Keratinocyte (primary cell): ENCODE measurements at regions not wholly inside any gene's neighbourhood (a gene's known extent, or its start where the extent isn't known, plus 50 kb on each side); places are given as distances from the start of the nearest gene placed in this dataset.

Experiments used
- CTCF ChIP-seq, 3 experiments: IDR thresholded peaks in 1 of 3; conservative IDR thresholded peaks in 1 of 3; optimal IDR thresholded peaks in 1 of 3; 2 replicates in 2 of 3; 3 replicates in 1 of 3; pipeline versions ENCODE3 to v1.5.1; 2011; ENCODE audit warnings: low read length in 3 of 3, mild to moderate bottlenecking in 3 of 3, moderate library complexity in 2 of 3, control low read depth in 1 of 3, inconsistent platforms in 1 of 3; ENCODE audit not compliant: insufficient read depth in 2 of 3; ENCODE audit errors: extremely low read depth in 1 of 3
- EZH2 ChIP-seq: IDR thresholded peaks from one replicate; pipeline ENCODE4 v1.6.1; 2012; ENCODE audit warnings: inconsistent platforms, mild to moderate bottlenecking, low read length, moderate library complexity

DNA sequence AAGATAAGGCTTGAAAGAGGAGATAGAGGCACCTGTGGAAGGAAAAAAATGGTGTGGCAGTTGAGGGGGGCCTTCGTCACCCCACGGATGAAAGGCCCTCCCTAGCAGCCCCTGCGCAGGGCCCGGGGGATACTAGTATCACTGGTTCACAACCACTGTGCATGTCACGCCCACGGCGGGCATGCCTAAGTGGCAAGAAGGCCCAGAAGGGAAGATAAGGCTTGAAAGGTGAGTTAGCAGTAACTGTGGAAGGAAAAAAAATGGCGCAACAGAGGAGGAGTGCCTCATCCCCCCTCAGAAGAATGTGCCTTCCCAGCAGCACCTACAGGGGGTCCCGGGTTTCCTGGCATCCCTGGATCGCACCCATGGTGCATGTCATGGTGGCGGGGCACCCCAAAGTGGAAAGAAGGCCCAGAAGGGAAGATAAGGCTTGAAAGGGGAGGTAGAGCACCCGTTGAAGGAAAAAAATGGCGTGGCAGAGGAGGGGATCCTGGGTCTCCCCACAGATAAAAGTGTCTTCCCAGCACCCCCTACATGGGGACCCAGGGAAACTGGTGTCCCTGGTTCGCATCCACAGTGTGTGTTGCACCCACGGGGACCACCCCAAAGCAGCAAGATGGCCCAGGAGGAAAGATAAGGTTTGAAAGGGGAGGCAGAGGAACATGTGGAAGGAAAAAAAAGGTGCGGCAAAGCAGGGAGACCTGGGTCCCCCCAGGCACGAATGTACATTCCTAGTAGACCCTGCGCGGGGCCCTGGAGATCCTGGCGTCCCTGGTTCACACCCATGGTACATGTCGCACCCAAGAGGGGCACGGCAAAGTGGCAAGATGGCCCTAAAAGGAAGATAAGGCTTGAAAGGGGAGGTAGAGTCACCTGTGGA is 279.2 kb downstream of the ALG10 start:
- TF ChIP-seq EZH2 (no peak), CTCF (optimal IDR thresholded peaks at IDR 0.05 in 1 of 3, IDR thresholded peaks at IDR 0.05 in 1 of 3, conservative IDR thresholded peaks at IDR 0.05 in 1 of 3; ENCODE audit: extremely low read depth in 1 of 3, insufficient read depth in 2 of 3, low read length in 3 of 3) (no peak)
